K562 (cell line): ENCODE measurements at regions not wholly inside any gene's neighbourhood (a gene's known extent, or its start where the extent isn't known, plus 50 kb on each side); places are given as distances from the start of the nearest gene placed in this dataset.

Source experiments
- CHD2 ChIP-seq: IDR thresholded peaks from 2 replicates; pipeline ENCODE4 v1.6.1; 2011; ENCODE audit warnings: low read depth, low read length
- E2F1 ChIP-seq: sonication (generic); formaldehyde crosslinking; IDR thresholded peaks from 2 replicates; pipeline ENCODE4 v1.8.1; 2023; ENCODE audit warnings: mild to moderate bottlenecking, missing genetic modification reagents, moderate library complexity
- HDAC6 ChIP-seq: IDR thresholded peaks from 2 replicates; pipeline ENCODE4 v1.6.1; 2012; ENCODE audit warnings: low read depth, mild to moderate bottlenecking, control low read depth, inconsistent platforms, low read length, moderate library complexity
- NCOA1 ChIP-seq: fragments of 450-650 bp; IDR thresholded peaks from 2 replicates; pipeline ENCODE4 v1.6.1; 2016; ENCODE audit warnings: low read depth
- NFIX ChIP-seq: fragments of 250-450 bp; sonication (Bioruptor Pico); IDR thresholded peaks from 2 replicates; pipeline ENCODE4 v1.4.0; 2020; ENCODE audit warnings: low read depth, mild to moderate bottlenecking, moderate library complexity
- RFX5 ChIP-seq: IDR thresholded peaks from 2 replicates; pipeline ENCODE4 v1.6.1; 2011; ENCODE audit warnings: low read depth, mild to moderate bottlenecking, improper control_type of control experiment, low read length
- ZC3H11A ChIP-seq: IDR thresholded peaks from 2 replicates; pipeline ENCODE4 v1.6.1; 2012; ENCODE audit warnings: low read depth, low read length, improper control_type of control experiment

- no peak for TF ChIP-seq ZC3H11A
- no peak for TF ChIP-seq RFX5
- no peak for TF ChIP-seq NCOA1
- no peak for TF ChIP-seq HDAC6
- TF ChIP-seq E2F1 (CRISPR knock-in tag): no peak
- no peak for TF ChIP-seq NFIX (CRISPR knock-in tag)
- TF ChIP-seq CHD2: no peak
These were observed 155.0 kb upstream of the SLC8A1 start for GRCh38 chr2:40606862-40607261.
